Panc1 (cell line): ENCODE measurements at regions not wholly inside any gene's neighbourhood (a gene's known extent, or its start where the extent isn't known, plus 50 kb on each side); places are given as distances from the start of the nearest gene placed in this dataset.

ENCODE experiments used
- TF ChIP-seq, protein P1 (sequence below), 2 experiments: IDR thresholded peaks; 2 replicates each; pipeline ENCODE4 v1.6.1; 2011 to 2012; ENCODE audit warnings: low read depth in 2 of 2, control low read depth in 1 of 2, low read length in 1 of 2, mild to moderate bottlenecking in 1 of 2, moderate library complexity in 1 of 2; ENCODE audit not compliant: insufficient read depth in 1 of 2
- TF ChIP-seq, protein P2 (sequence below): fragments of 450-650 bp; IDR thresholded peaks from 2 replicates; pipeline ENCODE4 v1.5.1; 2017; ENCODE audit warnings: mild to moderate bottlenecking

DNA sequence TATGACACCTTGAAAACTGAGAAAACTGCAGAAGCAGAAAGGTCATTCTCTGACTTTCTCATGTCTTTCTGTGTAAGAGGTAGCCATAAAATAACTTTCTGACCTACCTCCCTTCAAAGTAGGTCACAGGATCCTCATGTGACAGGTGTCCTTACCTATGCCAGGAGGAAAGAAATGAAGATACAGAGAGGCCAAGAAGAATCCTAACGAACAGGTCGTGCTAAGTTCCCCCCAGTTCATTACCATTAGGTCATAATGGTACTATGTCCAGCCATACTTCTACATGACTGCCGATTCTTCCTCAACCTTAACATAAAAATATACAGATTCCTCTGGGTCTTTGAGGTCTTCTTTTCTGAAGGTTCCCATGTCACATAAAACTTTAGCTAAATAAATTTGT is 118.6 kb downstream of the FOXB1 start:
- TF ChIP-seq, protein P1, sequence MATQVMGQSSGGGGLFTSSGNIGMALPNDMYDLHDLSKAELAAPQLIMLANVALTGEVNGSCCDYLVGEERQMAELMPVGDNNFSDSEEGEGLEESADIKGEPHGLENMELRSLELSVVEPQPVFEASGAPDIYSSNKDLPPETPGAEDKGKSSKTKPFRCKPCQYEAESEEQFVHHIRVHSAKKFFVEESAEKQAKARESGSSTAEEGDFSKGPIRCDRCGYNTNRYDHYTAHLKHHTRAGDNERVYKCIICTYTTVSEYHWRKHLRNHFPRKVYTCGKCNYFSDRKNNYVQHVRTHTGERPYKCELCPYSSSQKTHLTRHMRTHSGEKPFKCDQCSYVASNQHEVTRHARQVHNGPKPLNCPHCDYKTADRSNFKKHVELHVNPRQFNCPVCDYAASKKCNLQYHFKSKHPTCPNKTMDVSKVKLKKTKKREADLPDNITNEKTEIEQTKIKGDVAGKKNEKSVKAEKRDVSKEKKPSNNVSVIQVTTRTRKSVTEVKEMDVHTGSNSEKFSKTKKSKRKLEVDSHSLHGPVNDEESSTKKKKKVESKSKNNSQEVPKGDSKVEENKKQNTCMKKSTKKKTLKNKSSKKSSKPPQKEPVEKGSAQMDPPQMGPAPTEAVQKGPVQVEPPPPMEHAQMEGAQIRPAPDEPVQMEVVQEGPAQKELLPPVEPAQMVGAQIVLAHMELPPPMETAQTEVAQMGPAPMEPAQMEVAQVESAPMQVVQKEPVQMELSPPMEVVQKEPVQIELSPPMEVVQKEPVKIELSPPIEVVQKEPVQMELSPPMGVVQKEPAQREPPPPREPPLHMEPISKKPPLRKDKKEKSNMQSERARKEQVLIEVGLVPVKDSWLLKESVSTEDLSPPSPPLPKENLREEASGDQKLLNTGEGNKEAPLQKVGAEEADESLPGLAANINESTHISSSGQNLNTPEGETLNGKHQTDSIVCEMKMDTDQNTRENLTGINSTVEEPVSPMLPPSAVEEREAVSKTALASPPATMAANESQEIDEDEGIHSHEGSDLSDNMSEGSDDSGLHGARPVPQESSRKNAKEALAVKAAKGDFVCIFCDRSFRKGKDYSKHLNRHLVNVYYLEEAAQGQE (IDR thresholded peaks at IDR 0.05; ENCODE audit: insufficient read depth in 1 of 2, low read depth in 2 of 2, low read length in 1 of 2), result no peak
- TF ChIP-seq, protein P2, sequence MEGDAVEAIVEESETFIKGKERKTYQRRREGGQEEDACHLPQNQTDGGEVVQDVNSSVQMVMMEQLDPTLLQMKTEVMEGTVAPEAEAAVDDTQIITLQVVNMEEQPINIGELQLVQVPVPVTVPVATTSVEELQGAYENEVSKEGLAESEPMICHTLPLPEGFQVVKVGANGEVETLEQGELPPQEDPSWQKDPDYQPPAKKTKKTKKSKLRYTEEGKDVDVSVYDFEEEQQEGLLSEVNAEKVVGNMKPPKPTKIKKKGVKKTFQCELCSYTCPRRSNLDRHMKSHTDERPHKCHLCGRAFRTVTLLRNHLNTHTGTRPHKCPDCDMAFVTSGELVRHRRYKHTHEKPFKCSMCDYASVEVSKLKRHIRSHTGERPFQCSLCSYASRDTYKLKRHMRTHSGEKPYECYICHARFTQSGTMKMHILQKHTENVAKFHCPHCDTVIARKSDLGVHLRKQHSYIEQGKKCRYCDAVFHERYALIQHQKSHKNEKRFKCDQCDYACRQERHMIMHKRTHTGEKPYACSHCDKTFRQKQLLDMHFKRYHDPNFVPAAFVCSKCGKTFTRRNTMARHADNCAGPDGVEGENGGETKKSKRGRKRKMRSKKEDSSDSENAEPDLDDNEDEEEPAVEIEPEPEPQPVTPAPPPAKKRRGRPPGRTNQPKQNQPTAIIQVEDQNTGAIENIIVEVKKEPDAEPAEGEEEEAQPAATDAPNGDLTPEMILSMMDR, result no peak
